Hepatocyte (in vitro differentiated cells): ENCODE measurements at regions not wholly inside any gene's neighbourhood (a gene's known extent, or its start where the extent isn't known, plus 50 kb on each side); places are given as distances from the start of the nearest gene placed in this dataset.

Source experiments
- EZH2 ChIP-seq: fragments of 200-600 bp; sonication (generic); IDR thresholded peaks from 2 replicates; pipeline ENCODE4 v1.6.1; 2016; ENCODE audit warnings: antibody characterized with exemption, mild to moderate bottlenecking, borderline replicate concordance
- EZH2phosphoT487 ChIP-seq: fragments of 200-600 bp; sonication (generic); IDR thresholded peaks from one replicate; pipeline ENCODE4 v1.6.1; 2018; ENCODE audit warnings: antibody characterized with exemption, mild to moderate bottlenecking, low read depth, moderate library complexity; ENCODE audit not compliant: unreplicated experiment, severe bottlenecking
- TF ChIP-seq, protein P1 (sequence below): fragments of 200-600 bp; sonication (generic); IDR thresholded peaks from 2 replicates; pipeline ENCODE4 v1.5.1; 2016; ENCODE audit warnings: antibody characterized with exemption, mild to moderate bottlenecking; ENCODE audit not compliant: poor library complexity

DNA sequence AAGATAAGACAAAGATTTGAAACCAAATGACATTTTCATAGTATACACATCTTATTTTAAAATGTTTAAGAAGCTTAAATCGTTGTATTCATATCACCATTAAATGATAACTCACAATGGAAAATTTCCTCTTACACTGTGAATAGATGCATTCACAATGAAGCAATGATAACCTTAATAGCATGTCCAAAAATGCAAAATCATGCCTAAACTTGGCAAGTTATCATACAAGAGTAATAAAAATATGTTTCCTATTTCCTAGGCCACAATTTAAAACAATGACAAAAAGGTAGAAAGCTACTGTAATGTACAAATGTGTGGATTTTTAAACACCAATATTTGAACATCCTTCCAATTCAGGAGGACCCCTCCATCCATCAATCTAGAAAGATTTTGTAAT, 157.4 kb upstream of the GULP1 start:
- TF ChIP-seq EZH2 (no peak), EZH2phosphoT487 (no peak)
- TF ChIP-seq, protein P1, sequence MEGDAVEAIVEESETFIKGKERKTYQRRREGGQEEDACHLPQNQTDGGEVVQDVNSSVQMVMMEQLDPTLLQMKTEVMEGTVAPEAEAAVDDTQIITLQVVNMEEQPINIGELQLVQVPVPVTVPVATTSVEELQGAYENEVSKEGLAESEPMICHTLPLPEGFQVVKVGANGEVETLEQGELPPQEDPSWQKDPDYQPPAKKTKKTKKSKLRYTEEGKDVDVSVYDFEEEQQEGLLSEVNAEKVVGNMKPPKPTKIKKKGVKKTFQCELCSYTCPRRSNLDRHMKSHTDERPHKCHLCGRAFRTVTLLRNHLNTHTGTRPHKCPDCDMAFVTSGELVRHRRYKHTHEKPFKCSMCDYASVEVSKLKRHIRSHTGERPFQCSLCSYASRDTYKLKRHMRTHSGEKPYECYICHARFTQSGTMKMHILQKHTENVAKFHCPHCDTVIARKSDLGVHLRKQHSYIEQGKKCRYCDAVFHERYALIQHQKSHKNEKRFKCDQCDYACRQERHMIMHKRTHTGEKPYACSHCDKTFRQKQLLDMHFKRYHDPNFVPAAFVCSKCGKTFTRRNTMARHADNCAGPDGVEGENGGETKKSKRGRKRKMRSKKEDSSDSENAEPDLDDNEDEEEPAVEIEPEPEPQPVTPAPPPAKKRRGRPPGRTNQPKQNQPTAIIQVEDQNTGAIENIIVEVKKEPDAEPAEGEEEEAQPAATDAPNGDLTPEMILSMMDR = no peak
